ENCODE measurements at regions not wholly inside any gene's neighbourhood (a gene's known extent, or its start where the extent isn't known, plus 50 kb on each side); places are given as distances from the start of the nearest gene placed in this dataset.

DNA sequence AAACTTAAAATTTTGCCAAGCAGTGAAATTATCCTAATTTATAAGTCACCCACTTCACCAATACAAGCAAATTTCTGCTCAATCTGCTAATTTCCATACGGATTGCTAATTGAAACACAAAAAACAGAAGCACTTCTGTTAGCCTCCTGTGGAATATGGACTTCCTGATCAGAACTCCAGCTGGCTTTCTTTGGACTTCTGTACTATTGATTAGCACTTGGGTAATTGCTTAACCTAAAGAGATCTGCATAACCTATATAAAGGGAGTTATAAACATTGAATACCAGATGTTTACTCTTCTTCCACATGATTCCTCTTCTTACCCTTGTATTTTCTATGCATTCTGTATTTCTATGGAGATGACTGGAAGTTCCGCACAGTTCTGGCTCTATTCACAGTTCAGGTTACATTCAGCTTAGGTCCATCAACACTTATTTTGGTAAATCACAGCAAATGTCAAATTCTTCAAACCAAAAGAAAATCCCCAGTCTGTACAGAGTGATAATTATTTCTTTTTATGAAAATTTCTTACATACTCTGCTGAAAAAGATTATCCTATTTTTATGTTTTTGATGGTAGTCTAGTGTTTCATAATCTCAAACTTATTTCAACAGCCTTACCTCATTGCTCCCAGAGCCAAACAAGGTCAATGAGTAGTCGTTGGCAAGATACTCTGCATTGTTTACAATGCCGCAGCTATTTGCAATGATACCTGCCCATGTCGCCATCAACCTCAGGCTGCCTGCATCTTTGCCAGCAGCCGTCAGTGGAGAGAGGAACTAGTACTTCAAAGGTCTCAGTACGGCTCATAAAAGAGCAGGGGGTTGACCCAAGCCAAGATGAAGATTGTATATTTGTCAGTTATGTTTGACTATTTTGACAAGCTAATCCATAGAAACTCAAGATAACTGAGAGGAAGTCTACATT is 225.6 kb downstream of the AHR start:
- no peak for DNase-seq

DNA sequence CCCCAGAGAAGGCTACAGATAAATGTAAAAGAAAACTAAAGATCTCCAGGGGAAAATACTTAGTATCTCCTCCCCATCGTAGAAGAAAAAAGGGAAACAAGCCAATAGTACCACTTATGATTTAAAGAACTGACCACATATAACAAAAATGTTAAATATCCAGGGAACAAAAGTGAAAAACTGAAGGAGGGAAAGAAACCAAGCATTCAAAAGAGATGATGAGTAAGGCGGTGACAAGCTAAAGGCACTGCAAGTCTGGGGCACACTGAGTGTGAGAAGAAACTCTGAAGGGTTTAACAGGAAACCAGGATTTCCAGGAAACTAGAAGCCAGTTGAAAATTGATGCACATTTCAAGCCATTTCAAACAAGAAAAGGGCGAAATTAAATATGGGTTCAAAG is 226.3 kb downstream of the AHR start:
- DNase-seq, result no peak

DNA sequence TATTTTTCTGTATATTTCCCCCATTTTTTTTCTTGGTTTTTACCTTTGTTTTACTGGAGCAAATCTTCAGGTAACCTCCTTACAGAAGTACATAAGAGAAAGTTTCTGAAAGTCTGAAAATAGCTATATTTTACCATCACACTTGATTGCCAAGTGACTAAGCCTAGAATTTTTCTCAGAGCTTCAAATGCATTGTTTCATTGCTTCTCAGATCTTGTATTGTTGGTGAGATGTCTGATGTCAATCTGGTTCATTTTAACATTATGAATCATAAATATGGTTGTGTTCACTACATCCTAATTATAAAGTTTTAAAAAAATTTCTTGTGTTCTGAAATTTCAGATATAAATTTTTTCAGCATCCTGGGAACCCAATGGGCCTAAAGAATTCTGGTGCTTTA is 228.2 kb downstream of the AHR start:
- DNase-seq, result no peak

DNA sequence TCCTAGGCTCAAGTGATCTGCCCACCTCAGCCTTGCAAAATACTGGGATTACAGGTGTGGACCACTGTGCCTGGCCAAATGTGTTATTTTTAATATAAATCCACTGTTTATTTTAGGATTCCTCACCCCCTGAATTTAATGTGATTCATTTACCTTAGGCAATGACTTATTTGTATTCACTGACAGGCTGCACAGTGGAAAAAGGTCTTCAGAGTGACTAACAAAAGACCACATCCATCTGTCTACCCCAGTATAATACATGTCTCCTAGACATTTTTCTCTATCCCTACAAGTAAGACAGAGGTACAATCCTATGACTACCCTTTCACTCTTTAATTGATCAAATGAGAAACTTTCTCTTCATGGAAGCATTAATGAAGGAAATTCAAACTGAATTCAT is 230.2 kb downstream of the AHR start:
- DNase-seq, result no peak

DNA sequence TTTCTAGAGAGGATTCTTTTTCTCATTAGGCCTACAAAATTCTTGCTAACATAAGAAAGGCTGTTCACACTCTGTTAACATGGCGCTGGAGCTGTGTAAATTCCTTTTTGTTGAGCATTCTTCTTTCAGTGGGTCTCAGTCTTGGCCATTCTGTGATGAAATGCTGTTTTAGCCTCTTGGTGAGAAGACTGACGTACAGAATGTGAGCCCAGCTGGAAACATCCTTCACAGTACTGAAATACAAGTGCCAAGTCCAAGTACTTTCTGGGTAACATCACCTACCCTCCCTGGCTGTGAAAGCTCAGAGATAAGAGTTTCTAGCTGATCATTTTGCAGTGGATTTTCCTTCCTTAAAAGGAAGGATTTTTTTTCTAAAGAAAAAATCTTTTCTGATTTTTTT is 231.8 kb downstream of the AHR start:
- DNase-seq, result no peak

DNA sequence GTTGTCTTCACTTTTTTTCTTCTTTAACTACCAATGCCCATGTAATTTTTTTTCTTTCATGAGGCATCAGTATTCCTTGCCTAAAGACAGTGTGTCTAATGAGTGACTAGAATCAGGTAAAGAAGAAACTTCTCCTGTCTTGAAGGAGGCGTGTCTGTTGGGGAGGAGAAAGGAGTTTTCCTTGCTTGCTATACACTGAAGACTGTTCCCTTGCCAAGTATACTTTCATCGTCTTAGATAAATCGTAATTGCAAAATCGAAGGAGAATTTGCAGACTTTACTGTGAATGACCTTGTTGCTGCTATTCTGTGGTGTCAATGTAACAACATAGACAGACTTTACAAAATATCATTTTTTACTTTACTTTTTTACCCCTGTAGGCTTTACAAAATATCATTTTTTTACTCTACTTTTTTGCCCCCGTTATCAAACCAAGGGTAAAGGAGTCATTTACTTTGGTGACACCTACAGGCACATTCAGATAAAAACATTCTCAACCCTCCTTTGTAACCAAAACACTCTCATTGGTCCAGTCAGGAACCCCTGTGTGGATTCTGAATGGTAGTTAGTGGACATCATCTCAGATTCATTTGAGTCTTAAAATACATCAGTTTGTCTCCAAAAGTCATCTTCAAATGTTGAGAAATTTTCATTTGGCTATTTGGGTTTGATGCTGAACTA is 232.4 kb downstream of the AHR start:
- DNase-seq, result peak in 1 of 2 donors; percentile 2

DNA sequence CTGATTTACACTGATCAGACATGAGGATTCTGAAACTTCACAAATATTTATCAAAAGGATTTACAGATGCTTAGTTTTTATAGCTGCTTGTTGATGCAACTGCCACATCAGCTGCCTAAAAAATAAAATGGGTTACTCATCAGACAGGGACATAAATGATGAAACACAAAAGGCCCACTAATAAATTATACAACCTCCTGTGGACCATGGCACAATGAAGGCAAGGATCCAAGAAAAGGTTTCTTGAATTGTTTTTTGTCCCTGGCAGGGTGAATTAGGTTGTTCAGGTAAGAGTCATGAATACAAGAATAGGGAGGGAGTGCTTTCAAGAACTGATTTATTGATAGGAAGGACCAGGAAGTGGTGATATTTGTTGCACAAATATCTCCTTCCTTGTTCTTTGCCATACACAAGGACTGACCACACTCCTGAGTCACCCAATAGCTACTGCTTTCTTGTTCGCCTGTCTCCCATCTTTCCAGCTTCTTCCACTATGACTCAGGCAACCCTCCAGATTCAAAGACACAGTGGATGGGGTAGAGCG is 234.5 kb downstream of the AHR start:
- DNase-seq, result no peak

DNA sequence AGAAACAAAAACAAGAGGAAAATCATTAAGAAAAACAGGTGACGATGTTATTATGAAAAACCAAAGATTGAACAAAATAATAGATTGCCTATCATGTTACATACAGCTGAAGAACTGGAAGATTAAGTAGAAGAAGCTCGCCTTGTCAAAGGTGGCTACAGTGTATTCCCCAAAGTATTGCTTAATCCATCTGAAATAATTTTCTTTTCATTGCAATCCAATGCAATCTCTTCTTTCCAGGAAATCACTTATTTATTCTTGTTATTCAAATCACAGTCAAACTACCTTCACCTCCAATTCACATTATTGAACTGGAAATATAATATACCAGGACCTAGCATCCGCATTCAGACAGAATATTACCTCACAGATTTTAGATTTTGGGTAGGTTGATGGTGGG is 235.9 kb downstream of the AHR start:
- DNase-seq, result no peak

DNA sequence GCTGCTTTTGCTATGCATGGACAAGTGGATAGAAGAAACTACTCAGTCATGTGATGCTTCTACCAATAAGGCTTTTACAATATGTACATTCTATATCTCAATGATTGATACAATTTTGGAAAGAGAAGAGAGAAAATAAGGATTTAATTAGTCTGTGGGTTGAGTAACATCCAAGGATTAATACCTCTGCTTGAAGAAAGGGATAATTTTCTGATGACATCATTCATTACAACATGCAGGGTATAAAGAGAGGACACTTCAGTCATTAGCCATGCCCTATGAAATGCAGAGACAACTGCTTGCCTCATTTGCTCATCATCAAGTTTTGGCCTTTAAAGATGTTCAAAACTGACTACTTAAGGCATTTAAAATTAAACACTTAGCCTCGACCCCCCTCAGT is 237.3 kb downstream of the AHR start:
- DNase-seq, result no peak

DNA sequence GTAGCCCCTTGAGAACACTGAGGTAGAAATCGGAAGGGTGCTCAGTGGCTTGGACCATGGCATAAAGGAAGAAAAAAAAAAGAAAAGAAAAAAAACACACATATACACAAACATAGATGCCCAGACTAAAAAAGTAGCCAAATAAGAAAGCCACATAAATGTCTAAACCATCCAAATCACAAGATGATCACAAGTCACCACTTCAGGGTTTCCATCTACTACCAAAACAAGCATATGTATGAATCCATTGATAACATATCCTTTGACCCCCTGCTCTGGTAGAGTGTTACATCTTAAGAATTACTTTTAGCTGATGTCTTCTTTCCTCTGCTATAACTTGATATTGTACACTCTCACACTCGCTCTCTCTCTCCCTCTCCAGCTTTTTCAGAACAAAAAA is 245.9 kb downstream of the AHR start:
- DNase-seq, result no peak

DNA sequence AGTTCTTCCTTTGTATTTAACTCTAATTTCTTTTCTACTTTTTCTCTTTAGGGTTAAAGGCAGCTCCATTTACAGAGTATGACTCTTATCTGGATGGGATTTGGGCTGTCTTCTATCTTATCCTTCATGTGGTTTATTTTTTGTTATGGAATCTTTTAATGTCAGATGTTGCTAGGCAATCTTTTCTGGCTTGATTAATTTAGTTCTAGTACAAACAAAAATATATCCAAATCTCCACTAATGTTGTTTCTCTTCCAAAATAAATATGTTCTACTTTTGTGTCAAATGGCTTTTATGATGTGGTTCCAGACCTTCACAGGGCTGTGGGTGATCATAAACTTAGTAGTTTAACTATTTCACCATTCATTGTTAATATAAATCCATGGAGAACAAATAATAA is 246.9 kb downstream of the AHR start:
- DNase-seq, result no peak

DNA sequence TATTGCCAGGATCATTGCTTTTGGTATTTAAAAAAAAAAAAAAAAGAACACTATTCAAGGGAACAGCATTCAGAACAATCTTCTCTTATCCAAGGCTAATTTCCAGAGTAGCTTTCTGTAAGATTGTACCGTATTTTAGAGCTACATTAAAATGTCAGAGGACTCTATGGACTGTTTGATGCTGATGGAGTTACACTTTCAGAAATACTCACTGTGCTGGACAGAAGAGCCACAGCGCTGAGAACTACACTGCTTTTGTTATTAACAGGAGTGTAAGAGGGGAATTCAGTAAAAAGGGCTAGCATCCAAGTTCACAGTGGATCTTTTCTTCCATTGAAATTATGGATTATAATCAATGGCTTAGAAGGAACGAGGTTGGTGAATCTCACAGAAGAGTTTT is 247.7 kb downstream of the AHR start:
- no peak for DNase-seq

DNA sequence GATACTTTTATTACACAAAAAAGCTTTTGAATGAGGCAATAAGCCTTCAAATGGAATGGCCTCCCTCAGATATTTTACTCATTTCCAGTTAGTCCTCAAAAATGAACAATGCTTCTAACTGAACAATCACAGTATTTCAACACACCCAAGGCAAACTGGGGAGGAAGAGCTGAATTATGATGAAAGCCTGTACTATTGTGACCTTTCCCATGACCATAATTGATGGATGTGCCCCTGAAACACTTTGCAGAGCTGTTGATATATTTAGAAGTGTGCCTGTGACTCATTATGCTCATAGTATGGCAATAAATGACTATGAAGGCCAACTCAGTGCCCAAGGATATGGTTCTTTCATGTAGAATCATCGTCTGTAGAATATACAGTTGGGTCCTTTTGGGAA is 248.1 kb downstream of the AHR start:
- no peak for DNase-seq

DNA sequence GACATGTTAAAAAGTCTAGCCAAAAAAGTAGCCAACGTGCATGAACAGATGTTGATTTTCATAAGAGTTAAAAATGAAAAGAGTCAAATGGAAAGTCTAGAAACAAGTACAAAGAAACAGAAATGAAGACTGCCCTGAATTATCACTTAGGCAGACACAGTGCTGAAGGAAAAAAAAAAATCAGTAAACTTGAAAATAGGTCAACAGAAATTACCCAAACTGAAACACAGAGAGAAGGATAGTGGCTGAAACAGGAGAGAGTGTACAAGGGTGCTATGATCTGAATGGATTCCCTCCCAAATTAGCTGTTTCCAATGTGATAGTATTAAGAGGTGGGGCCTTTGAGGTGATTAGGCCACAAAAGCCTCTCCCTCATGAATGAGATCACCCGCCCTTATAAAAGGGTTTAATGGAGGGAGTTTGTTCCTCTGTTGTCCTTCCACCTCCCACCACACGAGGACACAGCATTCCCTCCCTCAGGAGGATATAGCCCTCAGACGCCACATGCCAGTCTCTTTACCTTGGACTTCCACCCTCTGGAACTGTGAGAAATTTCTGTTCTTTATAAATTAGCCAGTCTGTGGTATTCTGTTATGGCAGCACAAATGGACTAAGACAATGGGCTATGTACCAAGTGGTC is 249.7 kb downstream of the AHR start:
- DNase-seq, result no peak

DNA sequence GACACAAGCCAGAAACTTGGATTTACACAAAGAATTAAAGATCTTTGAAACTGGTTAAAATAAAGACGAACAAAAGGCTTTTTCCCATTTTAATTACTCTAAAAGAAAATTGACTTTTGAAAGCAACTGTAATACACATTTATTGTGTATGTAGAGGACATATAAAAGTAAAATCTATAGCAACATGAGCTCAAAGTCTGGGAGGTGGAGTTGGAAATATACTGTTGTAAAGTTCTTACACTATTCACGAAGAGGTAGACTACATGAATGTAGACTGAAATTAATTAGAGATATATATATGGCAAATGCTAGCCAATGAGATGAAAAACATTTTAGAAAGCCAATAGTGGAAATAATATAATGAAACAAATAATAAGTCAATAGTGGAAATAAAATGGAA is 251.0 kb downstream of the AHR start:
- DNase-seq, result no peak

DNA sequence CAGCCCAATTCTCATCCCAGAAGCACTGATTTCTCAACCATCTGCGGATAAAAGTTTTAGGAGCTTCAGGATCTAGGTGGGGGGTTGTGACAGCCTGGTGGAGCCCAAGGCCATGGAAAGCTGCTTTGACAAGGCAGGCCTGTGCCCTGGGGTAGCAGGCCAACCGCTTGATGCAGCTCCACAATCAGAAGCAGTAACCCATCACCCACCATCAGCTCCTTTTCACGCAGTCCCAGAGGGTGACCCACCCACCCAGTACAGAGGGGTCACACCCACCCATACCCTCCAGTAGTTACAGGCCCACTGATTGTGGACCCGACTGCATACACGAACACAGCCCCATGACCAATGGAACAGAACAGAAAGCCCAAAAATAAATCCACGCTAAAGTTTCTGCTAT is 253.9 kb downstream of the AHR start:
- no peak for DNase-seq

DNA sequence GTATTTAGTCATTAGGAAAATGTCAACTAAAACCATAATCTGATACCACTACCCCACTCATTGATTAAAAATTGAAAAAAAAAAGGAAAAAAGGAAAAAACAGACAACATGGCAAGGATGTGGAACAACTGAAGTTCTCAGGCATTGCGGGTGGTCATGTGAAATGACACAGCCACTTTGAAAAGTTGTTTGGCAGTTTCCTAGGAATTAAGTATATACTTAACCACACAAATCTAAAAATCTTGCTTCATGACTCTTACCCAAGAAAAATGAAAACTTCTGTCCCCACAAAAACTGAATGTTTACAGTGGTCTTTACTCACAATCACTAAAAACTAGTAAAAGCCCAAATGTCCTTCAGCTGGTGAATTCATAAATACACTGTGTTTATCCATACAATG is 254.5 kb downstream of the AHR start:
- DNase-seq, result no peak

DNA sequence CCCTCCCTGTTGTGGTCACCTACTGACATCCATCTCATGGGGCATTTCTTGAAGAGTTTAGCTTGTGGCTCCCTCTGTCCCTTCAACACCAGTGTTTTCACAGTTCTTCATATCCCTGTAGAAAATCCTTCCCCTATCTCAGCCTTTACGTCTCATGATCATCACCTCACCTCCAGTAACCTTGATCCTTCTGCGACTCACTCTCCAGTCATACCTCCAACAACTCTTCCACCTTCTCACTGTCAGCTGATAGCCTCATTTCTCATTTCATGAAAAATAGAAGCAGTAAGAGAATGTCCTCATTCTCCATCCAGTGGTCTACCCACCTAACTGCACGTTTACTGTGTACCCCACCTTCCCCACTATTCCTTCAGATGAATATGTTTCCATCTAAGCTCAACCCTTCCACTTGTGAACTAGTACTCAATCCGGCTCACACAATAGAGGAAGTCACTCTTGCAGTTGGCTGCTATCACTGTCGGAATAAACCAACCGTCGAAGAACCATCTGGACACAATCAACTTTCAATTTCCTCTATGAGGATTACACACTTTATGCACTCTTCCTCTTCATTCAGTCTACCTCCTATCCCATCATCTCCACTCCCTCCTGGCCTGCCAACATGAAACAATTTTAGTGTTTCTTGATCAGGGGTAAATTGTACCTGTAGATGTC is 256.0 kb downstream of the AHR start:
- DNase-seq, result no peak

DNA sequence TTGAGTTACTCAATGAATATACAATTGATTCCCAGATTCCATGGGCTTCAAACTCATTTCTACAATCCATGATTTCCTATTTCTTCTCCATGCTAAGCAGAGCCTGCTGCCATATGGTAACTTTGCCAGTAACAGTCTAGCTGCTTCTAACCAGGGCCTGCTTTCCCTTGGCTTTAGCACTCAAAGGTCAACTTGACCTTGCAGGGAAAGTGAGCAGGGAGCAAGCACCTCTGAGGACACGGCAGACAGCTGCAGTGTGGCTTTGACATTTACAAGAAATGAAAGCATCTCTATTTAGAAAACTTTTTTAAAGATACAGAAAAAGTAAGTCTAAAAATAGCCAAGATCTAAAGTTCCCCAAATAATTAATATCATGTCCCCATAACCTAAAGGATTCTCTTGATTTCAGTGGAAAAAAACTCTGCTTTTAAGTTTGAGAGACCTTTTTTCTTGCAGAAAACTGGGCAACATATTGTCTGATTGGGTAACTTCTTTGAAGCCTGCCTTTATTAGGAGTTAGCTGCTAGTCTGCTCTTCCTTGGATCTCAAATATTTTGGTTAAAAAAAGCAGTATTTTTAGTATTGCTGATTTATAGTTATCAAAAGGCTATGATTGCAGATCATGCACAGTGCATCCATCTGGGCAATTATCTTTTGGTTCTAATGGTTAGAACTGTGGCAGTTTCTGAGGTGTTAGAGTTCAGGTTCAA is 257.9 kb downstream of the AHR start:
- DNase-seq, result no peak

DNA sequence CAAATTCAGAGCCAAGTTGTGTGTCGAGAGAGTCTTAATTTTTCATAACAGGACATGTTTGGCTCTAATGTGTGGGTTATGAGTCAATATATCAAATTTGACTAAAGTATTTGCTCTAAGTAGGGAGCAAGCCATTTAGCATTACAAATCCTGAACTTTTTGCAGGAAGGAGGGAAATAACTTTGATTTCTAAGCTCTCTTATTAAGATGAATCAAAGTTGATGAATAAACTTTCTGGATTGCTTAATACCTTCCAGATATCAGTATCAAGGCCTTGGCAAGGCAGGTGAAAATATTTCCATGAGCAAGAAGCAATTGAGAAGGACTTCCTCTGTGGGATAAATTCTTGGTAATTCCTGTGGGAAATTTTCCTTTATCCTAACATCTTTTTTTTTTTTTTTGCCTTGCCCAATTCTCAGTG is 258.8 kb downstream of the AHR start:
- no peak for DNase-seq

DNA sequence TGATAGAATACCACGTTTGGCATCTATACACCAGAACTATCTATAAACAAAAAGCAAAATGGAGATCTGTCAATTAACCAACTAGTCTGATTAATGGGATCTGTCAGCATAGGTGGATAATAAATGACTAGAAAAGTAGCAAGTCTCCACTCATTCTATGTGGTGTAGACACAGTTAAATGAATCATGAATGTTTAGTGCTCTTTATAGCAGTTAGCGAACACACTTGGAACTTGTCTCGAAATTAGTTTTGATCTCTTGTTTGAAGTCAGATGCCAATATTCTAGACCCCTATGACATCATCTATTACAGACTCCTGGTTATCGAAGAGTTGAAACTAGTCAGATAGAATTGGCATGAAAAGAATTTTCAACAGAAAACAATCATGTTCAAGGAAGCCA is 259.7 kb downstream of the AHR start:
- no peak for DNase-seq

DNA sequence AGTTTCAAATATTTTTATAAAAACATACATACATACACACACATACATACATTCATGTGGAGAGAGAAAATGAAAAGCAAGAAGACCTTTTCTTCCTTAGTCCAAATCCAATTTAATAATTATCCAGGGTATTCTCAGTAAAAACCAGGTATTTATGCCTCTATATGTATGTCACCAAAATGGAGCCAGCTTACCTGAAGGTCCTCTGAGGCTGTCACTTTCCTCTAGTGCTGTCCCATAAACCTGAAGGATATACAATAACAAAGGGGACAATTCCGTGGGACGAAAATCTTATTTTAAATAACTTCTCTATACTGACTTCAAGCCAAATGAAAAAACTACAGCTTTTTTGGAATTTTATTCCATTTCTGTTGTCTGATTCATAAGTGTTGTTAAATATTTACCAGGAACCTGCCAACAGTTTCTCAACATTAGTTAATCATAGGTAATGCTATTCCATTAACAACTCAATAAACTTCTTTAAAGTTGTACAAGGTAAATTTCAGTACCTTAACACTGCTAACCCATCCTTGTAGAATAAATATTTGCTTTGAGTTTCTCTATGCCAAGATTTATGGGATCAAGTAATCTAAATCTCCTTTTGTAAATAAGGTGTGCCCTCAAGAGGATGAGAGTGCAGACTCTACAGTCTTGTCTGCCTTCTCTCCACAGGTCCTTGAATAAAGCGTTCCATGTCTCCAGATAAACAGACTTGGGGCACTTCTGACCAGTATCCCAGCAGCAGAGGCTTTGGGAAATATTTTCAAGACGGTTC is 260.3 kb downstream of the AHR start:
- no peak for DNase-seq

Measured in CD4-positive, alpha-beta T cell treated with Interleukin-1 beta for 1 hour (primary cell).